Urinary bladder (tissue), 3 donors: ENCODE measurements at regions not wholly inside any gene's neighbourhood (a gene's known extent, or its start where the extent isn't known, plus 50 kb on each side); places are given as distances from the start of the nearest gene placed in this dataset.
"Not testable (repeated sequence)": the region's sequence is repeated elsewhere in the genome, so short reads cannot be mapped to it uniquely, and the experiment has no call there.

Source experiments
- DNase-seq: peaks from one replicate; pipeline ENCODE4 v3.0.0-alpha.2; 2015; ENCODE audit errors: extremely low spot score
- H3K27ac ChIP-seq: one replicate; pipeline ENCODE4 v1.5.1; 2013; ENCODE audit warnings: low read depth, mild to moderate bottlenecking, moderate library complexity
- H3K36me3 ChIP-seq: one replicate; pipeline ENCODE4 v1.6.1; 2013; ENCODE audit warnings: mild to moderate bottlenecking, moderate library complexity; ENCODE audit not compliant: insufficient read depth
- H3K4me1 ChIP-seq: one replicate; pipeline ENCODE4 v1.6.1; 2013; ENCODE audit warnings: mild to moderate bottlenecking, moderate library complexity; ENCODE audit not compliant: insufficient read depth
- H3K4me3 ChIP-seq: one replicate; pipeline ENCODE4 v1.5.1; 2013; ENCODE audit warnings: low read depth, low read length
- WGBS: extraction: QIAGEN DNeasy Blood & Tissue Kit; methylation state at CpG from one replicate; pipeline ENCODE4 v1.1.7; 2013; 5-methylcytosine and 5-hydroxymethylcytosine counted together
- donor health status: healthy with polysubstance abuse.
- donor health status: healthy.

DNA sequence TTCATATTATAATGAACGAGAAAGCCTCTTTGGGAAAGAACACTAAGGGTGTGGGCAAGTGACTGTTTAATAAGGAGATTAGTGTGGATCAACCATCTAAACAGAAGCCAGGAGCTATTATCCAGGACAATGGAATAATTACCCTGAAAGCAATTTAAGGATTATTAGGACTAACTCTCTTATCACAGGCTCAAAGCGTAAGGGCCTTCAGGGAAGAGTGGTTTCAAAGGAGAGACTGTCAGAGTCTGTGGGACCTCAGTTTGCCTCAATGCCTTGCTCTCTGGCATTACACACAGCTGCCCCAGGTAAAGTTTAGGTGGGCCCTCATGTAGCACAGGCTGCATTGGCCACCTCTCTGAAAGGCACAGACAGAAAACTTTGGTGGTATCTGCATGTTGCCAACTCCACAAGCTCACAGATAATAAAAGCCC is 717.2 kb upstream of the ADGRL3 start:
- no peaks in the 10 kb centered on the region for H3K36me3 ChIP-seq
- no peaks in the 10 kb centered on the region for H3K4me1 ChIP-seq
- WGBS: 41% methylated on average over 2 of the region's 2 CpGs
- H3K27ac ChIP-seq: no peak overlapping the region
- H3K4me3 ChIP-seq: no peak overlapping the region
- no peak for DNase-seq

- Histone ChIP-seq H3K36me3 (no peaks in the 10 kb centered on the region), H3K4me1 (no peaks in the 10 kb centered on the region), H3K4me3 (no peak overlapping the region), H3K27ac (no peak overlapping the region)
- WGBS: 70% methylated on average over 3 of the region's 3 CpGs
- no peak for DNase-seq
These were observed 714.9 kb upstream of the ADGRL3 start for GRCh38 chr4:60485276-60485675.

GRCh38 chr4:60487118-60487761 is 712.9 kb upstream of the ADGRL3 start:
- not testable (repeated sequence) for H3K27ac ChIP-seq, H3K4me1 ChIP-seq, H3K36me3 ChIP-seq, DNase-seq, H3K4me3 ChIP-seq
- 91% methylated on average over 3 of the region's 3 CpGs for WGBS

- WGBS: 75% methylated on average over 1 of the region's 1 CpG
- Histone ChIP-seq H3K27ac (no peak overlapping the region), H3K4me1 (no peaks in the 10 kb centered on the region), H3K4me3 (no peak overlapping the region), H3K36me3 (no peaks in the 10 kb centered on the region)
- no peak for DNase-seq
These were observed 699.3 kb upstream of the ADGRL3 start for GRCh38 chr4:60500810-60501209.

DNA sequence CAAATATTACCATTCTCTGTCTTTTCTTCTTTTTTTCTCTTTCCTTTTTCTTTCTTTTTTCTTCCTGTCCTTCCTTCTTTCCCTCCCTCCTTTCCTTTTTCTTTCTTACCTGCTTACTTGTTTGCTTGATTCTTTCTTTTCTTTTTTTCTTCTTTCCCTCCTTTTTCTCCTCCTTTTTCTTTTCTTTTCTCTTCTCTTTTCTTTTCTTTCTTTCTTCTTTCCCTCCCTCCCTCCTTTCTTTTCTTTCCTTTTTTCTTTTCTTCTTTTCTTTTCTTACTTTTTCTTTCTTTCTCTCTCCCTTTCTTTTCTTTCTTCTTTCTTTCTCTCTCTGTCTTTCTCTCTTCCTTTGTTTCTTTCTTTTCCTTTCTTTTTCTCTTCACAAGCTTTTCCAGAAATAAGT is 697.4 kb upstream of the ADGRL3 start:
- H3K27ac ChIP-seq: no peak overlapping the region
- no peak for DNase-seq

DNA sequence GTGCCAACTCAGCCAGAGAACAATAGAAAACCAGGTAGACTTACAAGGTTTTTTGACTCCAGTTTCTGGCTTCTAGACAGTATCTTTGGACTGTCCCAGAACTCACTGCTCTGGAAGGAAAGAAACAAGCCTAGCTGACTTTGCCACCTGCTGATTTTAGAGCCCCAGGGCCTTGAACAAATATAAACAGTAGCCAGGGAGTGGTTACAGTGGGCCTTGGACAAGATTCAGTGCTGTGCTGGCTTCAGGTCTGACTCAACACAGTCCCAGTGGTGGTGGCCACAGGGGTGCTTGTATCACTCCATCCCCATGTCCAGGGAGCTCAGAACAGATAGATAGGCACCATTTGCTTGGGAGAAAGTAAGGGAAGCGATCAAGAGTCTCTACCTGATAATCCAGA is 694.1 kb upstream of the ADGRL3 start:
- Histone ChIP-seq H3K27ac (no peak overlapping the region), H3K4me3 (no peak overlapping the region), H3K36me3 (no peaks in the 10 kb centered on the region), H3K4me1 (no peaks in the 10 kb centered on the region)
- DNase-seq: no peak
- 45% methylated on average over 1 of the region's 1 CpG for WGBS

More for the DNA sequence above, 697.4 kb upstream of the ADGRL3 start:
- Histone ChIP-seq H3K4me3 (no peak overlapping the region), H3K36me3 (no peaks in the 10 kb centered on the region), H3K4me1 (no peaks in the 10 kb centered on the region)

DNA sequence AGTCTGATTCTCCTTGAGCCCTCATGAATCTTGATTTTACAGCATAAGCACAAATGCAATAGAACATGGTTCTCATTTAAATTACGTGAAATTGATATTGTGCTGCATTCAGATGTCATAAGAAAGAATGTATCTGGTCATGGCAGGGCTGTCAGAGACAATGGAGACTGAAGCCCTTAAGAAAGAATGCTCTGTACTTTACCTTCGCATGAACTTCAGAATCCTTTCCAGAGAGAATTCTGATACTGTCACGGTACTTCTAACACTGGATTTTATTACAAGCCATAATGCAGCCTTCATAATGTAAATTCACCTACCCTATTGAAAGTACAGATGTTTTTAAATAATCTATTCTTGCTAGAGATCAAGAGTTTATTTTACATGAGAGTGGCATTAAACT is 677.9 kb upstream of the ADGRL3 start:
- no peak for DNase-seq
- Histone ChIP-seq H3K27ac (no peak overlapping the region), H3K4me1 (no peaks in the 10 kb centered on the region), H3K36me3 (no peaks in the 10 kb centered on the region), H3K4me3 (no peak overlapping the region)
- WGBS: 56% methylated on average over 3 of the region's 3 CpGs

DNA sequence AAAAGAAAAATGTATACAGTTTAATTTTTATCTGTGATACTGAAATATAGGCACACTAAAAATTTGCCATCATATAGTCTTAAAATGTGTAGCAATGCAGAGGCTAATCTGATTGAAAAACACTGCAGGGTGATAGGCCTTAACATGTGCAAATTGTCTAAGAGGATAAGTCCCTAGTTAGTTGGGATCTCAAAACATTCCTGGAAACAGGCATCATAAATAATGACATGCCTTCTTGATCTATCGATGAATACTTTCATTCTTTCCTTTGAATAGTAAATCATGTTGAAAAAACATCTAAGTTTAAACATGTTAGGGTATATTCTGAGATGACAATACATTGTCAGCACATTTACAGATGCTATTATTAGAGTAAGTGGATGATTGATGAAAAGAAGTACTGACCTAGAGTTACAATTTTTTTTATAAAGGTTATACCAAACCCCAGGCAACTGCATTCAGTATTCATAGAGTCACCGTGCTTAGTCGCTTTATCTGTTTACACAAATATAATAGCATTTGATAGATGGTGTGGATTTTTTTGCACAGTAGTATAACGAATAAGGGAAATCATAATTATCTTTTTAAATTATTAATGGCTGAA is 668.2 kb upstream of the ADGRL3 start:
- no peak for DNase-seq
- Histone ChIP-seq H3K4me1 (no peaks in the 10 kb centered on the region), H3K4me3 (no peak overlapping the region), H3K27ac (no peak overlapping the region), H3K36me3 (no peaks in the 10 kb centered on the region)
- 76% methylated on average over 4 of the region's 4 CpGs for WGBS

GRCh38 chr4:60544981-60545380 is 655.1 kb upstream of the ADGRL3 start:
- no peak for DNase-seq
- Histone ChIP-seq H3K4me1 (no peaks in the 10 kb centered on the region), H3K36me3 (no peaks in the 10 kb centered on the region), H3K27ac (no peak overlapping the region), H3K4me3 (no peak overlapping the region)
- 55% methylated on average over 3 of the region's 3 CpGs for WGBS

DNA sequence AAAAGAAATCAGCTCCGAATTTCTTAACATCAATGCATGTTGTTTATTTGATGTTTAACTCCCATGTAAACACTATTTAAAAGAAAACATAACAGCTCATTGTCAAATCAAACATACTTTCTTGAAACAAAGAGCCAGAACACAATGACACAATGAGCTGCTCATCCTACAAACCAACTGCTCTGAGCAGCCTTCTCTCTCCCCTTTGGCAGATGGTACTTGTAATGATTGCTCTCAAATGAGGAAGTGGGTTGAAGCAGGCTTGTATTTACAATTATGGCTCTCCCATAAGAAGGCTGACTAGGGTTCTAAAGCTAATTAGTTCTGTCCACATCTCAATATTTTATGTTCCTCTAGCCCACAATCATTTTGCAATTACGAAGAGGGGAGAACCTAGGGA is 637.8 kb upstream of the ADGRL3 start:
- DNase-seq: no peak
- no peaks in the 10 kb centered on the region for H3K36me3 ChIP-seq
- H3K4me3 ChIP-seq: no peak overlapping the region
- 66% methylated on average over 2 of the region's 2 CpGs for WGBS
- H3K27ac ChIP-seq: no peak overlapping the region
- no peaks in the 10 kb centered on the region for H3K4me1 ChIP-seq

DNA sequence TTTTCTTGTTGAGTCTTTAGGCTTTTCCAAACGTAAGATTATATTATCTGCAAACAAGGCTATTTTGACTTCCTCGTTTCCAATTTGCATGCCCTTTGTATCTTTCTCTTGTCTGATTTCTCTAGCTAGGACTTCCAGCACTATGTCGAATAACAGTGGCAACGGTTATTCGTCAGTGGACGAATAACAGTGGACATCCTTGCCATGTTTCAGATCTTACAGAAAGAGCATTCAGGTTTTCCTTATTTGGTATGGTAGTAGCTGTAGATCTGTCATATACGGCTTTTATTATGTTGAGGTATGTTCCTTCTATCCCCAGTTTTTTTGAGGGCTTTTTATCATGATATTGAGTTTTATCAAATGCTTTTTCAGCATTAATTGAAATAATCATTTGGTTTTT is 634.6 kb upstream of the ADGRL3 start:
- no peak for DNase-seq
- no peak overlapping the region for H3K27ac ChIP-seq
- 90% methylated on average over 7 of the region's 7 CpGs for WGBS
- H3K4me3 ChIP-seq: no peak overlapping the region
- no peaks in the 10 kb centered on the region for H3K4me1 ChIP-seq
- H3K36me3 ChIP-seq: no peaks in the 10 kb centered on the region

DNA sequence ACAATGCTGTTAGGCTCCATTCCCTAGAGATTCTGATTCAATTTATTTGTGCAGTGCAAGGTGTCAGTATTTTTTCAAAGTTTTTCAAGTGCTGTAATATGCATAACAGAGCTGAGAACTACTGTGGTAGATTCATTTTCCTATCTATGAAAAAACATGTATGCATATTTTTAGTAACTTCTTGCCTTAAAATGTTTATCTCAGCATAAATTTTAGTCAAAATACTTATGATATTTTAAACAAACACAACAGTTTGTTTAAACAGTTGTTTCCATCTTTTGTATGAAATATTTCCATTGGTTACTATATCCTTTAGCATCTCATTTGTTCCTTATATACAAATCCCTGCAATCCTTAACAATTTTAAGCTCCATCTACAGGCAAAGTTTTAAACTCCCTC is 624.8 kb upstream of the ADGRL3 start:
- Histone ChIP-seq H3K4me1 (no peaks in the 10 kb centered on the region), H3K4me3 (no peak overlapping the region), H3K36me3 (no peaks in the 10 kb centered on the region), H3K27ac (no peak overlapping the region)
- DNase-seq: no peak

DNA sequence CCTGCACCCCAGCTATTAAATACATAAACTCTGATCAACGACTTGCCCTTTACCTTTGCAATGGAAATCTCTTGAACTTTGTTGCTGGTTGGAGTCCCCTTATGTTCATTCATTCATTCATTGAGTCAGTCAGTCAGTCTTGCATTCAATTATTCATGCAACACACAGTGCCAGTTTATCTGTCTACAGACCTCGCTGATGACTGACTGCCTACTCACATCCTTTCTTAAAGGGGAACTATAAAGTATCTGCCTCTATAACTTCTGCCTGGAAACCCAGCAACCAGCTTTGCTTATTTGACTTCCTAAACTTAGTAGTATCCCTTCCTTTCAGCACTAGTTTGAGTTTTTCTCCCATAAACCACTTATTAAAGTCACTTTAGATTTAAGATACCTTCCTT is 620.8 kb upstream of the ADGRL3 start:
- H3K4me1 ChIP-seq: no peaks in the 10 kb centered on the region
- no peaks in the 10 kb centered on the region for H3K36me3 ChIP-seq
- no peak overlapping the region for H3K4me3 ChIP-seq
- H3K27ac ChIP-seq: no peak overlapping the region
- 74% methylated on average over 2 of the region's 2 CpGs for WGBS
- DNase-seq: no peak

DNA sequence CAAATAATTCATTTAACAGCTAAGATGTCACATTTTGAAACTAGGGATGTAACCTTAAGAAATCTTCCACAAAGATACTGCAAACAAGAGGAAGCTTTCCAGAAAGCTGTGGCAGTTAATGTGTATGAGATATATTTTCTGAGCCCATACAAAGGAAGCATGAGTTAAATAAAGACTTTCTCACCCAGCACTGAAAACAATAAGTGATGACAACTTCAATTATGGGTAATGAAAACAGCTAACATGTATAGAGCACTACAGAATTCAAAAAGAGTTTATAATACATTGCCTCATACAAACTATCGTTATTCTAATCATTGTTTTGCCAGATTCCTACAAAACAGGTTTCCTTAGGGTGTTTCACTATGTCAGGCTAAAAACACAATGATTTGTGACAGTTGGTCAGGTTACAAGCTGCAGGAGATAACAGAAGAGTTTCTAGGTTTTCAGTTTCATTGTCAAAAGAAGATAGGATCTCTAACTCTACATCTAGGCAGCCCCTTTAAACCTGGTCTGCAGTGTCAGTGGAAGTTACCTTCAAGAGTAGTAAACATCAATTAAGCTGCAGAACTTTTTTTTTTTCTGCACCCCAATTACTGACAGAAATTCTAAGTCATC is 618.1 kb upstream of the ADGRL3 start:
- no peaks in the 10 kb centered on the region for H3K36me3 ChIP-seq
- no peak for DNase-seq
- no peak overlapping the region for H3K27ac ChIP-seq
- H3K4me1 ChIP-seq: no peaks in the 10 kb centered on the region
- H3K4me3 ChIP-seq: no peak overlapping the region
- 48% methylated on average over 1 of the region's 1 CpG for WGBS
